Effector memory CD4-positive, alpha-beta T cell (primary cell): ENCODE measurements at regions not wholly inside any gene's neighbourhood (a gene's known extent, or its start where the extent isn't known, plus 50 kb on each side); places are given as distances from the start of the nearest gene placed in this dataset.

Source experiments
- DNase-seq, 3 donors: peaks; one replicate each; pipeline ENCODE4 v3.0.0-alpha.2; 2020
- H3K27ac ChIP-seq: 2 replicates; pipeline ENCODE4 v1.7.0; 2013; ENCODE audit warnings: mild to moderate bottlenecking, low read length, moderate library complexity; ENCODE audit not compliant: insufficient read depth, poor library complexity, severe bottlenecking
- H3K27me3 ChIP-seq: replicated peaks from 2 replicates; pipeline ENCODE4 v1.7.0; 2013; ENCODE audit warnings: mild to moderate bottlenecking, low read length; ENCODE audit not compliant: insufficient read depth, control insufficient read depth, poor library complexity, severe bottlenecking
- H3K36me3 ChIP-seq: 2 replicates; pipeline ENCODE4 v1.7.0; 2013; ENCODE audit warnings: mild to moderate bottlenecking, low read length, moderate library complexity; ENCODE audit not compliant: control insufficient read depth, insufficient read depth
- H3K4me1 ChIP-seq: 2 replicates; pipeline ENCODE4 v1.7.0; 2013; ENCODE audit warnings: low read length, mild to moderate bottlenecking; ENCODE audit not compliant: control insufficient read depth, insufficient read depth, poor library complexity, severe bottlenecking
- H3K4me3 ChIP-seq: 2 replicates; pipeline ENCODE4 v1.7.0; 2013; ENCODE audit warnings: low read length, low read depth, mild to moderate bottlenecking; ENCODE audit not compliant: insufficient read depth, poor library complexity, severe bottlenecking
- H3K9me3 ChIP-seq: 2 replicates; pipeline ENCODE4 v1.7.0; 2013; ENCODE audit warnings: mild to moderate bottlenecking, low read length, moderate library complexity; ENCODE audit not compliant: control insufficient read depth

GRCh38 chr5:133750856-133751255 is 138.5 kb upstream of the FSTL4 start:
- Histone ChIP-seq H3K4me3 (no peak overlapping the region), H3K4me1 (no peaks in the 10 kb centered on the region), H3K9me3 (no peaks in the 10 kb centered on the region), H3K36me3 (no peaks in the 10 kb centered on the region), H3K27ac (no peak overlapping the region), H3K27me3 (no peaks in the 10 kb centered on the region)
- DNase-seq, result no peak

DNA sequence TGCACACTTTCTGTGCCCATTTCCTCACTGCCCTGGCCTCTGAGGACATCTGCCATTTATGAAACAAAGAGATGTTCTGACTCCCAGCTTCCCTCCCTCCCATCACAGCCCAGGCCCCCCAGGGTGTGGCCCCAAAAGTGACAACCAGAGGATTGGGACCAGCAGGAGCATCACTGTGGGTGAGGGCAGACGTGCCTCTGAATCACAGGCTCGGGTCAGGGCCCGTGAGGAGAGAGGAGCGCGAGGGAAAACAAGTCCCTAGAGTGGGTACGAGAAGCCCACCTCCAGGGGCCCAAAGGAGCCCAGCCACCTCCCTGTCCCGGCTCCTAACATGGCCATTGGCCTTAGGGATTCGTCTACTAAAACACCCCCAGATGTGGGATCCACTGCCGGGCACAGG is 138.0 kb upstream of the FSTL4 start:
- Histone ChIP-seq H3K27me3 (no peaks in the 10 kb centered on the region), H3K36me3 (no peaks in the 10 kb centered on the region)

GRCh38 chr5:133749331-133749985 is 137.1 kb upstream of the FSTL4 start:
- no peak for DNase-seq
- no peaks in the 10 kb centered on the region for H3K9me3 ChIP-seq
- H3K36me3 ChIP-seq, result no peaks in the 10 kb centered on the region
- H3K4me1 ChIP-seq, result no peaks in the 10 kb centered on the region
- no peak overlapping the region for H3K27ac ChIP-seq
- H3K27me3 ChIP-seq, result no peaks in the 10 kb centered on the region
- no peak overlapping the region for H3K4me3 ChIP-seq

More for the DNA sequence above, 138.0 kb upstream of the FSTL4 start:
- no peaks in the 10 kb centered on the region for H3K4me1 ChIP-seq
- DNase-seq, result no peak
- H3K4me3 ChIP-seq, result no peak overlapping the region
- H3K9me3 ChIP-seq, result no peaks in the 10 kb centered on the region
- no peak overlapping the region for H3K27ac ChIP-seq

DNA sequence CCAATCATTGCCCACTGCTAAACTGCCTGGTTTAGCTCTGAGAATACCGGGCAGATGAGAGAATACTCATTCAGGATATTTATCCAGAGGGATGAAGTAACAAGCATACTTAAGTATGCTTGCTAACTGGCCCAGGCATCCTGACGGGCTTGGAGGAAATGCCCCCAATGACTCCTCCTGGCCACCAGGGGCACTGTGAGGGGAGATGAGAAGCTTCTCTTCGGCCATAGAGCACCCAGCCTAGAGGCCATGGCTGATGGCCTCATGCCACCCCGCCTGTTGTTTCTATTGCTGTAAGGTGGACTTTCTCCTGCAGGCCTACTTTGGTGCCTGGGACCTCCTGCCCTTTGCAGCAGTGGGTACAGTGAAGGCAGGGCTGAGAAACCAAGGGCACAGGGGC is 134.5 kb upstream of the FSTL4 start:
- peaks cover 1% of the 10 kb centered on the region for H3K27me3 ChIP-seq
- H3K4me3 ChIP-seq, result no peak overlapping the region
- DNase-seq, result no peak
- H3K27ac ChIP-seq, result no peak overlapping the region
- H3K9me3 ChIP-seq, result no peaks in the 10 kb centered on the region
- H3K36me3 ChIP-seq, result no peaks in the 10 kb centered on the region
- H3K4me1 ChIP-seq, result no peaks in the 10 kb centered on the region

DNA sequence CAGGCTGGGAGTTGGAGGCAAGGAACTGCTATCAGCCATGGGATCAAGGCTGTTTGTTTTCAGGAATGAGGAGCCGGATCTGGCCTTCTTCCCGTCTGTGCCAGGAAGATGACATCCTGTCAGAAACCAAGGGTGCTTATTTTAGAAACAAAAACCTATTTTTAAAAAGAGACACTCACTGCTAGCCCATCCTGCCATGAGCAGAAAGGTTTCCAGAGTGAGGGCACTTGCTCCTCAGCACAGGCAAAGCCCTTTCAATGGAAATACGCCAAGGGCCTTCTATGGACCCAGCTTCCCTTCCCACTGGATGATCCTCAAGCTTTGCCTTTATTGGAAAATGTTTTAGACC is 132.6 kb upstream of the FSTL4 start:
- no peaks in the 10 kb centered on the region for H3K4me1 ChIP-seq
- no peaks in the 10 kb centered on the region for H3K9me3 ChIP-seq
- DNase-seq, result no peak
- peaks cover 5% of the 10 kb centered on the region for H3K27me3 ChIP-seq
- no peak overlapping the region for H3K27ac ChIP-seq
- H3K36me3 ChIP-seq, result no peaks in the 10 kb centered on the region
- H3K4me3 ChIP-seq, result no peak overlapping the region

GRCh38 chr5:133744051-133744959 is 132.0 kb upstream of the FSTL4 start:
- H3K4me3 ChIP-seq, result no peak overlapping the region
- H3K36me3 ChIP-seq, result no peaks in the 10 kb centered on the region
- no peaks in the 10 kb centered on the region for H3K9me3 ChIP-seq
- peaks cover 5% of the 10 kb centered on the region for H3K27me3 ChIP-seq
- no peak for DNase-seq
- H3K4me1 ChIP-seq, result no peaks in the 10 kb centered on the region
- no peak overlapping the region for H3K27ac ChIP-seq

DNA sequence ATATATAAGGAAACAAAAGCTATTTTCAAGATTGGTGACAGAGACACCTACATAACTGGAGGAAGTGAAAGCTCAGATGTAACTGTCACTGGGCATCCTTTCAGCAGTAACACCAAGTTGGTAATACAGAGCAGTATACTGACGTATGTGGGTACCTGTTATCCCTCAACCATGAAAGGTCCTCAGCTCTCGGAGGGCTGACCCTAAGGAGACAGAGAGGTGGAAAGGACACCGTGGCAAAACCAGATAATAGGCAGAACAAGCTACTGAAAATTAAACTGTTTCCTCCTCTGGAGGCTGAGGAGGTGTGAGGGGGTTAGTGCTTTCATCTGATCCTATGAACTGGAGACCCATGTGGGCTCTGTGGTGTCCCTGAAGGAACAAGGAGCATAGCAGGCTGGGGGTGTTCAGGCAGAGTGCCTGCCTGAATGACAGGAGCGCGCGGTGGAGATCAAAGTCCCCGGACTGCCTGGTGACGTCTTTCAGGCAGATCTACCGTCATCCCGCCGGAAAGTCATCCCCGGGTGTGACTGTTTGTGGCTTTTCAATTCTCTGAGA is 130.2 kb upstream of the FSTL4 start:
- Histone ChIP-seq H3K4me3 (no peak overlapping the region), H3K4me1 (no peaks in the 10 kb centered on the region), H3K27me3 (peaks cover 5% of the 10 kb centered on the region), H3K36me3 (no peaks in the 10 kb centered on the region), H3K27ac (no peak overlapping the region), H3K9me3 (no peaks in the 10 kb centered on the region)
- no peak for DNase-seq

DNA sequence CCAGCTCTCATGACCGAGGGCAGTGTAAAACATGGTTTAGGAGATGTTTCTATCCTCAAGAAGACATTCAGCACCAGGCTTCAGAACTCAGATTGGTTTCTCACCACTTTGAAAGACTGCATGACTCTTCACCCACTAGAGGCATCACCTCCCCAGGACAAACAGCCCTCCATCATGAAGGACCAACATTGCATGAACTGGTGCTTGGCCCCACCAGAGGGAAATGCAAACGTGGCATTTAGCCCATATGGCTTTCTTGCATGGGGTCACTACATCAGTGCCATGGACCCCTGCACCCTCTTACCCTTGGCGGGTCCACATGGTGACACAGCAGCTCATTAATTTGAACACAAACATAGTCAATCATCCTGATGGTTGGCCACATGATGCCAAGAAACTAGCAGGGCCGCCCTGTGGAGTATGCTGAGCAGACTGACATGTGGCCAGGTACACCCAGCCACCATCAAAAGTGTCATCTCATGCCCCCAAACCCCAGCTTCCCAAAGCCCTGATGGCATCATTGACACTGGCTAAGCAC is 129.5 kb upstream of the FSTL4 start:
- DNase-seq, result no peak
- H3K9me3 ChIP-seq, result no peaks in the 10 kb centered on the region
- H3K4me3 ChIP-seq, result no peak overlapping the region
- H3K36me3 ChIP-seq, result no peaks in the 10 kb centered on the region
- H3K27me3 ChIP-seq, result peaks cover 5% of the 10 kb centered on the region
- H3K4me1 ChIP-seq, result no peaks in the 10 kb centered on the region
- no peak overlapping the region for H3K27ac ChIP-seq

GRCh38 chr5:133741396-133741795 is 129.1 kb upstream of the FSTL4 start:
- Histone ChIP-seq H3K27ac (no peak overlapping the region), H3K4me1 (no peaks in the 10 kb centered on the region), H3K27me3 (peaks cover 5% of the 10 kb centered on the region), H3K4me3 (no peak overlapping the region), H3K9me3 (no peaks in the 10 kb centered on the region), H3K36me3 (no peaks in the 10 kb centered on the region)
- DNase-seq, result no peak
